ENCODE measurements at regions not wholly inside any gene's neighbourhood (a gene's known extent, or its start where the extent isn't known, plus 50 kb on each side); places are given as distances from the start of the nearest gene placed in this dataset.

GRCh38 chr3:118842147-118842863 is 192.3 kb downstream of the IGSF11 start:
- Histone ChIP-seq H3K4me3 (no peak overlapping the region), H3K36me3 (no peaks in the 10 kb centered on the region), H3K27ac (no peak overlapping the region), H3K27me3 (no peaks in the 10 kb centered on the region), H3K9me3 (peaks cover 0 to 36% (median 28%) of the 10 kb centered on the region in 3 donors), H3K4me1 (no peaks in the 10 kb centered on the region)
- TF ChIP-seq CTCF (IDR thresholded peaks at IDR 0.05) (no peak), POLR2A (IDR thresholded peaks at IDR 0.05) (no peak)
- 89 to 90% methylated on average over 6 to 7 of the region's 7 CpGs for WGBS, 2 donors
- intact Hi-C loops (cut with DNase I), result no loop called here
- no peak for DNase-seq

- peaks cover 0 to 28% (median 20%) of the 10 kb centered on the region in 3 donors for H3K9me3 ChIP-seq
- no peak overlapping the region for H3K4me3 ChIP-seq
- WGBS, 2 donors, result 50 to 51% methylated on average over 7 of the region's 7 CpGs
- no peaks in the 10 kb centered on the region for H3K27me3 ChIP-seq
- intact Hi-C loops (cut with DNase I), result no loop called here
- H3K4me1 ChIP-seq, result no peaks in the 10 kb centered on the region
- no peaks in the 10 kb centered on the region for H3K36me3 ChIP-seq
- TF ChIP-seq CTCF (IDR thresholded peaks at IDR 0.05) (no peak), POLR2A (IDR thresholded peaks at IDR 0.05) (no peak)
- DNase-seq, result no peak
- H3K27ac ChIP-seq, result no peak overlapping the region
Measured at GRCh38 chr3:118846176-118846575, 188.5 kb downstream of the IGSF11 start.

Small RNA genes in the stretch of these regions (small RNA-seq; reads per million reads assigned to genes)
- gene MIR4447 (0 reads per million in 4 donors), gene RF01884 (0 reads per million in 4 donors), gene RNU5E-8P (0 to 0.14 (median 0.04) reads per million in 4 donors), gene RNU6-1200P (0 reads per million in 4 donors)
